Peyer's patch (tissue), 4 donors: ENCODE measurements at regions not wholly inside any gene's neighbourhood (a gene's known extent, or its start where the extent isn't known, plus 50 kb on each side); places are given as distances from the start of the nearest gene placed in this dataset.

Source experiments
- CTCF ChIP-seq, 6 experiments: fragments of 450-650 bp in 4 of 6; fragments of 200-600 bp in 2 of 6; sonication (generic) in 1 of 6; IDR thresholded peaks; one replicate each; pipeline ENCODE4 v1.5.1; 2017 to 2019; ENCODE audit warnings: antibody characterized with exemption in 6 of 6, mild to moderate bottlenecking in 3 of 6, moderate library complexity in 1 of 6
- POLR2A ChIP-seq, 2 donors: fragments of 450-650 bp; IDR thresholded peaks; one replicate each; pipeline ENCODE4 v1.5.1; 2017; ENCODE audit warnings: antibody characterized with exemption in 2 of 2, mild to moderate bottlenecking in 2 of 2, moderate library complexity in 2 of 2

GRCh38 chr16:85312174-85312573, 199.9 kb upstream of the CIBAR2 start:
- TF ChIP-seq CTCF (IDR thresholded peaks at IDR 0.05) (no peak), POLR2A (IDR thresholded peaks at IDR 0.05) (no peak)
